OCI-LY3 (cell line): ENCODE measurements at regions not wholly inside any gene's neighbourhood (a gene's known extent, or its start where the extent isn't known, plus 50 kb on each side); places are given as distances from the start of the nearest gene placed in this dataset.

ENCODE experiments used
- CTCF ChIP-seq: fragments of 200-600, 300-600 bp; sonication (generic); IDR thresholded peaks from 2 replicates; pipeline ENCODE4 v1.5.1; 2014; ENCODE audit warnings: antibody characterized with exemption, low read length, low read depth
- EZH2phosphoT487 ChIP-seq: fragments of 200-600 bp; shearing (Covaris generic); IDR thresholded peaks from 2 replicates; pipeline ENCODE4 v1.6.1; 2018; ENCODE audit warnings: antibody characterized with exemption, mixed run types, low read depth

DNA sequence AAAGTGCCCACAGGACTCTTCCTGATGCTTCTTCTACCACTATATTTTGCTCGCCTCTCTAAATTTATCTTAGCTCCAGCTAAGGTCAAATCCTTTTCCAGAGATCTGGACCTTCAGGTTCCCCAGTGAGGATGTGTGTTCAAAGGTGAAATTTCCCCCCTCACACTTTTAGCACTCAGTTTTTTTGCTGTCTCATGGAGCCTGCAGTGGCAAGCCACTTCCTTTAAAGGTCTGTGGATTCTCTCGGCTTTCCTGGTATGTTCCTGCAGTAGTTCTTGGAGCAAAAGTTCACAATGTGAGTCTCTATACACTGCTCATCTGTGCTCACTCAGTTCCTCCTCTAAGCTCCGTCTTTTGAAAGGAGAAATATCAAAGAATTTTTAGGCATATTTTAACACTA, 181.4 kb downstream of the LURAP1L start:
- TF ChIP-seq CTCF (no peak), EZH2phosphoT487 (no peak)
